ENCODE measurements at regions not wholly inside any gene's neighbourhood (a gene's known extent, or its start where the extent isn't known, plus 50 kb on each side); places are given as distances from the start of the nearest gene placed in this dataset.

DNA sequence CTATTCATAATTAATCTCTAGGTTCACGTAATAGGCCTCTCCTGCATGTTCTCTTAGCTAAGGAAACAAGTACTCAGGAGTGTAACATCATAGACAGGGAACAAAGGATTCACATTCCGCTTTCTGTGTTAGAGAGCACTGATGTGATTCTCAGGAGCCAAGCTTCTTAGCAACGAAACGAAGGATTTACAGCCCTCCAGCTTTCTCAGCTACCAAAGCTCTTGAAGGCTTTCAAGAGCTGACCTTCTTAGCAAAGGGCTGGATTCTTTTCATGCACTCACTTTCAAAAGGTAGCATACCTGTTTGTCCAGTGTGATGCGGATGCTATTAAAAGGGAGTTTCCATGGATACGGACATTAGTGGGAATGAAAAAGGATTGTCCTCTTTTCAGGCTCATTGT, 107.4 kb downstream of the TUSC1 start:
- TF ChIP-seq CEBPB (IDR thresholded peaks at IDR 0.05) (no peak), RAD21 (IDR thresholded peaks at IDR 0.05; ENCODE audit: low read depth) (no peak), FOXM1 (IDR thresholded peaks at IDR 0.05; ENCODE audit: borderline replicate concordance, low read depth) (no peak), EP300 (IDR thresholded peaks at IDR 0.05; ENCODE audit: borderline replicate concordance) (no peak), YY1 (IDR thresholded peaks at IDR 0.05; ENCODE audit: low read depth) (no peak), TAF1 (IDR thresholded peaks at IDR 0.05; ENCODE audit: low read depth) (no peak)
- TF ChIP-seq, protein P1, sequence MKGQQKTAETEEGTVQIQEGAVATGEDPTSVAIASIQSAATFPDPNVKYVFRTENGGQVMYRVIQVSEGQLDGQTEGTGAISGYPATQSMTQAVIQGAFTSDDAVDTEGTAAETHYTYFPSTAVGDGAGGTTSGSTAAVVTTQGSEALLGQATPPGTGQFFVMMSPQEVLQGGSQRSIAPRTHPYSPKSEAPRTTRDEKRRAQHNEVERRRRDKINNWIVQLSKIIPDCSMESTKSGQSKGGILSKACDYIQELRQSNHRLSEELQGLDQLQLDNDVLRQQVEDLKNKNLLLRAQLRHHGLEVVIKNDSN (IDR thresholded peaks at IDR 0.05) = no peak
- TF ChIP-seq, protein P2, sequence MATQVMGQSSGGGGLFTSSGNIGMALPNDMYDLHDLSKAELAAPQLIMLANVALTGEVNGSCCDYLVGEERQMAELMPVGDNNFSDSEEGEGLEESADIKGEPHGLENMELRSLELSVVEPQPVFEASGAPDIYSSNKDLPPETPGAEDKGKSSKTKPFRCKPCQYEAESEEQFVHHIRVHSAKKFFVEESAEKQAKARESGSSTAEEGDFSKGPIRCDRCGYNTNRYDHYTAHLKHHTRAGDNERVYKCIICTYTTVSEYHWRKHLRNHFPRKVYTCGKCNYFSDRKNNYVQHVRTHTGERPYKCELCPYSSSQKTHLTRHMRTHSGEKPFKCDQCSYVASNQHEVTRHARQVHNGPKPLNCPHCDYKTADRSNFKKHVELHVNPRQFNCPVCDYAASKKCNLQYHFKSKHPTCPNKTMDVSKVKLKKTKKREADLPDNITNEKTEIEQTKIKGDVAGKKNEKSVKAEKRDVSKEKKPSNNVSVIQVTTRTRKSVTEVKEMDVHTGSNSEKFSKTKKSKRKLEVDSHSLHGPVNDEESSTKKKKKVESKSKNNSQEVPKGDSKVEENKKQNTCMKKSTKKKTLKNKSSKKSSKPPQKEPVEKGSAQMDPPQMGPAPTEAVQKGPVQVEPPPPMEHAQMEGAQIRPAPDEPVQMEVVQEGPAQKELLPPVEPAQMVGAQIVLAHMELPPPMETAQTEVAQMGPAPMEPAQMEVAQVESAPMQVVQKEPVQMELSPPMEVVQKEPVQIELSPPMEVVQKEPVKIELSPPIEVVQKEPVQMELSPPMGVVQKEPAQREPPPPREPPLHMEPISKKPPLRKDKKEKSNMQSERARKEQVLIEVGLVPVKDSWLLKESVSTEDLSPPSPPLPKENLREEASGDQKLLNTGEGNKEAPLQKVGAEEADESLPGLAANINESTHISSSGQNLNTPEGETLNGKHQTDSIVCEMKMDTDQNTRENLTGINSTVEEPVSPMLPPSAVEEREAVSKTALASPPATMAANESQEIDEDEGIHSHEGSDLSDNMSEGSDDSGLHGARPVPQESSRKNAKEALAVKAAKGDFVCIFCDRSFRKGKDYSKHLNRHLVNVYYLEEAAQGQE (IDR thresholded peaks at IDR 0.05; ENCODE audit: low read depth) = no peak
